Stimulated activated CD4-positive, alpha-beta T cell treated with anti-CD3 and anti-CD28 coated beads, Interleukin-15, amount 100 ng/mL, for 24 hours (primary cell): ENCODE measurements at regions not wholly inside any gene's neighbourhood (a gene's known extent, or its start where the extent isn't known, plus 50 kb on each side); places are given as distances from the start of the nearest gene placed in this dataset.
"Not testable (repeated sequence)": the region's sequence is repeated elsewhere in the genome, so short reads cannot be mapped to it uniquely, and the experiment has no call there.

Source experiments
- DNase-seq: peaks from one replicate; pipeline ENCODE4 v3.0.0-alpha.2; 2020

DNA sequence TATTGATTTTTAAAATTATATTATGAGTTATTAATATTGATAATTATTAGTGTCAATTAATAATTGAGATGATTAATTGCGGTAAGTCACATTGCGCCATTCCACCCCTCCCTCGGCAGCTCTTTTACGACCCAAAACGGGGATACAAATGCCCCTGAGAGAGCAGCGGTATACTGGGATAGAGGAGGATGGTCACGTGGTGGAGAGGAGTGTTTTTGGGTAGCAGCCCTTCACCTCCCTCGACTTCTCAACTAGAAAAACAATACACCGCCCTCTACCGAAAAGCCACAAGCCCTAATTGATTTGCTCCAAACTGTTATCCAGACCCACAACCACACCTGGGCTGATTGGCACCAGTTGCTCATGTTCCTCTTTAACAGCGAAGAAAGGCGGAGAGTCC is 71.0 kb downstream of the DAPL1 start:
- DNase-seq = not testable (repeated sequence)

DNA sequence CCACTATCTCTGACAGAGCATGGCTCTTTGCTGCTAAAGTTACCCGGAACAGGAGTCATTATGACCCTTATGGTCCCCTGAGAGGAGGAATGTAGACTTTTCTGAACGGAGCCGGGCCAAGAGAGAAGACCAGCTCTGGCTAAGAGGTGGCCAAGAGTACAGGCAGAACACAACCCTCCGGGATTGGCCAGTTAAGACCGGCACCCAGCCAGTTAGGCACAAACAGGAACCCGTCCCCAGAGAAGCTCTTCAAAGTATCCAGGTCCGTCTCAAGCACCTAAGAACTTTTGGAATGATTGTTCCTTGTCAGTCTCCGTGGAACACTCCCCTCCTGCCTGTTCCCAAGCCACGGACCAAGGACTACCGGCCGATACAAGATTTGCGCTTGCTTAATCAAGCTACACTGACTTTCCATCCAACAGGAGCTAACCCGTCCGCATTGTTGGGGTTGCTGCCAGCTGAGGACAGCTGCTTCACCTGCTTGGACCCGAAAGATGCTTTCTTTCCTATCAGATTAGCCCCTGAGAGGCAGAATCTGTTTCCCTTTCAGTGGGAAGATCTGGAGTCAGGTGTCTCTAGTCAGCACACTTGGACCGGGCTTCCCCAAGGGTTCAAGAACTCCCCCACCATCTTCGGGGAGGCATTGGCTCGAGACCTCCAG is 72.5 kb downstream of the DAPL1 start:
- DNase-seq = not testable (repeated sequence)

DNA sequence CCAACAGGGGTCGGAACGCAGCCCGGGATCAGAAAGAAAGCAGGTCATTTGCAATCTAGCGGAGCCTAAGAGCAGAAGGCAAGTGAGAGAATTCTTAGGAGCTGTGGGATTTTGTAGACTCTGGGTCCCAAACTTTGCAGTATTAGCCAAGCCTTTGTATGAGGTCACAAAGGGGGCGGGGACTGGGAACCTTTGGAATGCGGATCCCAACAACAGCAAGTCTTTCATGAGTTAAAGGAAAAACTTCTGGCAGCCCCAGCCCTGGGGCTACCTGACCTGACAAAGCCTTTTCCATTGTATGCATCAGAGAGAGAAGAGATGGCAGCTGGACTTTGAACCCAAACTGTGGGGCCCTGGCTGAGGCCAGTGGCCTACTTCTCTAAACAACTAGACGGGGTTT is 73.3 kb downstream of the DAPL1 start:
- not testable (repeated sequence) for DNase-seq

DNA sequence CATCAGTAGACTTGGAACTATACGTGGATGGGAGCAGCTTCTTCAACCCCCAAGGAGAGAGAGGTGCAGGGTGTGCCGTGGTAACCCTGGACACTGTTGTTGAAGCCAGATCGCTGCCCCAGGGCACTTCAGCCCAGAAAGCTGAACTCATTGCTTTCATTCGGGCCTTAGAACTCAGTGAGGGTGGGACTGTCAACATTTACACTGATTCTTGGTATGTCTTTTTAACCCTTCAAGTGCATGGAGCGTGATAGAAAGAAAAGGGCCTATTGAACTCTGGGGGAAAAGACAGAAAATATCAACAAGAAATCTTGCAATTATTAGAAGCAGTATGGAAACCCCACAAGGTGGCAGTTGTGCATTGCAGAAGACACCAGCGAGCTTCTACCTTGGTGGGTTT is 74.0 kb downstream of the DAPL1 start:
- not testable (repeated sequence) for DNase-seq

DNA sequence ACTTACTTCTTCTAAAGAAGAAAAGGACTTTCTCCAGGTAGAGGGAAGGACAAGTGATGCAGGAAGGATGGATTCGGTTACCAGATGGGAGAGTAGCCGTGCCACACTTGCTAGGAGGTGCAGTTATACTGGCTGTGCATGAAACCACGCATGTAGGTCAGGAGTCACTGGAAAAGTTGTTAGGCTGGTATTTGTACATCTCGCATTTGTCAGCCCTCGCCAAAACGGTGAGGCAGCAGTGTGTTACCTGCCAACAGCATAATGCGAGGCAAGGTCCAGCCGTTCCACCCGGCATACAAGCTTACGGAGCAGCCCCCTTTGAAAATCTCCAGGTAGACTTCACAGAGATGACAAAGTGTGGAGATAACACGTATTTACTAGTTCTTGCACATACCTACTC is 74.5 kb downstream of the DAPL1 start:
- not testable (repeated sequence) for DNase-seq

DNA sequence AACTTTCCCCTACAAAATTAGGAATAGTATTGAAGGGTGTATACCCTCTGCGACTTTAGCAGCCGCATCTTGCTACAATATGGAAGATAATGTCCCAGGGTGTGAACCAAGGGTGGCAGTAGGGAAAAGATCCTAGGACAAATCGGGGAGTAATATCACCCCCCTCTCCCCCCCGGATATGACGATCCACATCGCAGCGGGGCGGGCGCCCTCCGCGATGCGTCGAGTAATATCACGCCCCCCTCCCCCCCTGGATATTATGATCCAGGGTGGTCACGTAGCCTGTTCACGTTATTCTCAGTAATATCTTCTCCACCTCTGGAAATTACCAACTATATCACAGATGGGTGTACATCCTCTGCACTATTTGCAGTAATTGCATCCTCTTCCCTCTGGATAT is 82.9 kb downstream of the DAPL1 start:
- DNase-seq = no peak

DNA sequence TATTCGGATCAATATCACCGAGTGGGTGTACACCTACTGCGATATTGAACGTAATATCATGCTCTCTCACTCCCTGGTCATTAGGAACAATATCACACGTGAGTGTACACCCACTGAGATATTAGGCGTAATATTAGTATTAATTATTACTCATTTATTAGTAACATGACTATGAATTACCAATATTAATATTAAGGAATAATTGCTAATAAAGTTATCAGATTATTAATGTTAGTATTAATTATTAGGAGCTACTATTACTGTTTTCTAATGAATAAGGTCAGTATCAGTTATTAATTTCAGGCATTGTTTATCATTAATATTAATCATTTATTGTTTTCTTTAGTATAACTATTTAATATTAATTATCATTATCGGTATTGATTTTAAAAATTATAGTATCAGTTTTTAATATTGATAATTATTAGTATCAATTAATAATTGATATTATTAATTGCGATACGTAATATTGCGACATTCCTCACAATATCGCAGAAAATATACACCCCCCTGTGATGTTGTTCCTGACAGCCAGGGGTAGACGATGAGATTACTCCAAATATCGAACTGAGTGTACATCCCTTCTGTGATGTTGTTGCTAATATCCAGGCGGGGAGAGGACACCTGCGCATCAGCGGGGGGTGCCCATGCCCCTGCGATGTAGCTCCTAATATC is 84.2 kb downstream of the DAPL1 start:
- DNase-seq = no peak

DNA sequence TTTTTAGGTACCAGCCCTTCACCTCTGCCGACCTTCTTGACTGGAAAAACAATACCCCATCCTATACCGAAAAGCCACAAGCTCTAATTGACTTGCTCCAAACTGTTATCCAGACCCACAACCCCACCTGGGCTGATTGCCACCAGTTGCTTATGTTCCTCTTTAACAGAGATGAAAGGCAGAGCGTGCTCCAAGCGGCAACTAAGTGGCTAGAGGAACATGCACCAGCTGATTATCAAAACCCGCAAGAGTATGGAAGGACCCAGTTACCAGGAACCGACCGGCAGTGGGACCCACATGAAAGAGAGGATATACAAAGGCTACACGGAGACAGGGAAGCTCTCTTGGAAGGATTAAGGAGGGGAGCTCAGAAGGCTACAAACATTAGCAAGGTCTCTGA is 86.1 kb upstream of the TANC1 start:
- no peak for DNase-seq

DNA sequence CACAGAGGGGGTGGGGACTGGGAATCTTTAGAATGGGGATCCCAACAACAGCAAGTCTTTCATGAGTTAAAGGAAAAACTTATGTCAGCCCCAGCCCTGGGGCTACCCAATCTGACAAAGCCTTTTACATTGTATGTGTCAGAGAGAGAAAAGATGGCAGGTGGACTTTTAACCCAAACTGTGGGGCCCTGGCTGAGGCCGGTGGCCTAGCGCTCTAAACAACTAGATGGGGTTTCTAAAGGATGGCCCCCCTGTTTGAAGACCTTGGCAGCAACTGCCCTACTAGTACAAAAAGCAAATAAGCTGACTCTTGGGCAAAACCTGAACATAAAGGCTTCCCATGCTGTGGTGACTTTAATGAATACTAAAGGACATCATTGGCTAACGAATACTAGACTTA is 83.9 kb upstream of the TANC1 start:
- not testable (repeated sequence) for DNase-seq

DNA sequence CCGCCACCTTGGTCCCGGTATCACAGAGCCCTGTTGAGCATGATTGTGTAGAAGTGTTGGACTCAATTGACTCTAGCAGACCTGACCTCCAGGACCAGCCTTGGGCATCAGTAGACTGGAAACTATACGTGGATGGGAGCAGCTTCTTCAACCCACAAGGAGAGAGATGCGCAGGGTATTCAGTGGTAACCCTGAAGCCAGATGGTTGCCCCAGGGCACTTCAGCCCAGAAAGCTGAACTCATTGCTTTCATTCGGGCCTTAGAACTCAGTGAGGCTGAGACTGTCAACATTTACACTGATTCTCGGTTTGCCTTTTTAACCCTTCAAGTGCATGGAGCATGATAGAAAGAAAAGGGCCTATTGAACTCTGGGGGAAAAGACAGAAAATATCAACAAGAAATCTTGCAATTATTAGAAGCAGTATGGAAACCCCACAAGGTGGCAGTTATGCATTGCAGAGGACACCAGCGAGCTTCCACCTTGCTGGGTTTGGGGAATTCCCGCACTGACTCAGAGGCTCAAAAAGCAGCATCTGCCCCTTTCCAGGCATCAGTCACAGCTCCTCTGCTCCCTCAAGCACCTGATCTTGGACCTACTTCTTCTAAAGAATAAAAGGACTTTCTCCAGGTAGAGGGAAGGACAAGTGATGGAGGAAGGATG is 83.3 kb upstream of the TANC1 start:
- peak; percentile 64 for DNase-seq

DNA sequence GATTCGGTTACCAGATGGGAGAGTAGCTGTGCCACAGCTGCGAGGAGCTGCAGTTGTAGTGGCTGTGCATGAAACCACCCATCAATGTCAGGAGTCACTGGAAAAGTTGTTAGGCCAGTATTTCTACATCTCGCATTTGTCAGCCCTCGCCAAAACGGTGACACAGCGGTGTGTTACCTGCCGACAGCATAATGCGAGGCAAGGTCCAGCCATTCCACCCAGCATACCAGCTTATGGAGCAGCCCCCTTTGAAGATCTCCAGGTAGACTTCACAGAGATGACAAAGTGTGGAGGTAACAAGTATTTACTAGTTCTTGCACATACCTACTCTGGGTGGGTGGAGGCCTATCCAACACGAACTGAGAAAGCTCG is 82.8 kb upstream of the TANC1 start:
- not testable (repeated sequence) for DNase-seq

DNA sequence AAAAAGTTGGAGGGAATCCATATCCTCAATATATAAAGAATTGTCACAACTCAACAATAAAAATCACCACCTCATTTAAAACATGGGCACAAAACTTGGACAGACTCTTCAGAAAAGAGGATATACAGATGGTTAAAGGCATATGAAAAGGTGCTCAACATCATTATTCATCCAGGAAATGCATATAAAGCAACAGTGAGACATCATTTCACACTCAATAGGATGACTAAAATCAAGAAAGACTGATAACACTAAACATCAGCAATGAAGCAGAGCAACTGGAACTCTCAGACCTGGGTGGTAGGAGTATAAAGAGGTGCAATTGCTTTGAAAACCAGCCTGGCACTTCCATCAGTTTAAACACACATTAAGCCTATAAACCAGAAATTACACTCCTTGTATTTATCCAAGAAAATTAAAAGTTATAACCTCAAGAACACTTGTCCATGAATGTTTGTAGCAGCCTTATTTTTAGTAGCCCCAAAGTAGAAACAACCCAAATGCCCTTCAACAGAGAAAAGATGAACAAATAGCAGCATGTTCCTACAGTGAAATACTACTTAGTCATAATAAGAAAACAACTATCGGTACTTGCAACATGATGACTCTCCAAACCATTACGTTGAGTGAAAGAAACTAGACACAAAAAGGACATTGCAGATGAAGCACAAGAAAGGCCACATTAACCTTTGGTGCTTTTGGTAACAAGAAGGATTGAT is 79.1 kb upstream of the TANC1 start:
- no peak for DNase-seq

DNA sequence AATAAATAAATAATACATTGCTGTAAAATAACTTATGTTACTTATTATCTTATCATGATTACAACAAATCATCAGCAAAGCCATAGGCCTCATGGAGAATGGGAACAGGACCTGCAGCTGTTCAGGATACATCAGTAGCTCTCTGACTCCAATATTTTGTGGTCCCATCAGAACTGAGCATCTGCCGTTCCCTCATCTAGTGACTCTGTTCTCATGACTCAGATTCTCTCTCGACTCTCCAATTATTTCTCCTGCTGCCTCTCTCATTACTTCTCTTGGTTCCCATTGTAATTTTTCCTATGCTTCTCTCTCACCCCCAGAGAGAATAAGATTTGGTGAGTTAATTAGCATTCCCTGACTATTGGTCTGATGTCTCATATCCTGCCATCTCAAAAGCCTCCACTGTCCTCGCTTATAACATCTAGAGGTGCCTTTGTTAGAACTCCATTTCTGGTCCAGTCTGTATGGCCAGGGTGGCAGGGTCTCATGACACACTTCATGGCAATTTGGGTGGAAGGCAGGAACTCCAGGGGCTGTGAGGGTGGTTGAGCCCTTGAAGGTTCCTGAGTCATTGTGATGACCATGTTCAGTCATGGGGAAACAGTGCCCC is 78.0 kb upstream of the TANC1 start:
- no peak for DNase-seq

DNA sequence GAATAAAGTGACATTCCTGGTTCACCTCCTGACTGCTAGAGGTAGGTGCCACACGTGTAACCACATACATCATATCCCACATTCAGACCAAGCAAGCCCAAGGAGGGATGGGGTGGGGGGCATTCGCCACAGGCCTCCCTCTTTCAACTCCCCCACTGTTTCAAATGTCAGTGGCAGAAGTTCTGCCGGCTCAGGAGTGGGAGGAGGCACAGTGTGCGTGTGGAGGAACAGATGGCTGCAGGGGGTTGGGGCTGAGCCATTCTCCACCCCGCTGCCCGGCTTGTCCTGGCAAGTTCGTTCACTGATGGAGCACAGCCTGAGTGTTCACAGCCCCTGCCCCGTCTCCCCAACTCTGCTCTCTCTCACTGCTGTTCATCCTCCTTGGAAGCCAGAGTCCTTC is 75.4 kb upstream of the TANC1 start:
- no peak for DNase-seq

DNA sequence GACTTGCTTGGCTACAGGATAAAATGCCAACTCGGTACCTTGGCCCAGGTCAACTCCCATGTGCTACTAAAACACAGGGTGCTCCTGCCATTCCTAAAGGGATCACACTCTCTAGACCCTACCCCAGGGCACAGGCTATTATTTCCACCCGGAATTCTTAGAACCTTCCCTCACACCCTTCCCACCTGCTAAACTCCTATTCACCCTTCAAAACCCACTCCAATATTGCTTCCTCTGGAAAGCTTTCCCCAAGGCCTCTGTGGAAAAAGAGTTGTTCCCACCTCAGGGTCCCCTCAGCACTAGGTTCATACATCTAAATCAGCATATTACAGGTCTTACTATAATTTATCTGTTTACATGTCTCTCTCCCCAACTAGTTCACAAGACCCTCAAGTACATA is 75.0 kb upstream of the TANC1 start:
- DNase-seq = no peak

DNA sequence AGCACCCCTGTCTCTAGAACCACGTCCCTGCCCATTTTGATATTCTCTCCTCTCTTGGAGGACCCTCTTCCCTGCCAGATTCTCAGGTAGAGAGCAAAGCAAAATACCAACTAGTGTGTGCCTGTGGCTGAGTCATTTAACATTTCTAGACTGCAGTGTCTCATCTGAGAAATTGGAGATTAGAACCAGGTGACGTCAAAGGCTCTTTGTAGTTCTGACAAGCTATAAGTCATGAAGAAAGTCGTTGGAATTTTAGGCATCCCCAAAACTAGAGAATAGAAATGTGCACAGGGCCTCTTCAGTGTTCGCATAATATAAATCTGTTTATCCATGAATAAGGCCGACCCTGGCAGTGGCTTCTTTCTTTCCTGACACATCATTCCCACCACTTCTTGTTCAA is 74.4 kb upstream of the TANC1 start:
- DNase-seq = no peak

DNA sequence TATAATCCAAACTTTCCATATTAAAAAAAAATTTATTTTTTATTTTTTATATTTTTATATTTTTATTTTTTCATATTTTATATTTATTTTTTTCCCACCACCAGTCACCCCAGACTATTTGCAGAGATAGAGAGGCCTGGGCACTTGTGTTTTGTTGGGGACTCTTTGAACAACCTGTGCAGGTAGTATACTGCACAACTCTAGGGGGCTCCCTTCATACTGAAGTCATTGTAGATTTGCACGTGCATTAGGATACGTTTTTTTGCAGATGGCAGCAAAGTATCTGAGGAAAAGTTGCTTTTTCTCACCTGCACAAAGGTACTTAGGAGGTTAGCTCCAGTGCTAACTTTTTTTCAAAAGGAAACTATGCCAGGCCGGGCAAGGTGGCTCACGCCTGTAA is 73.9 kb upstream of the TANC1 start:
- no peak for DNase-seq

DNA sequence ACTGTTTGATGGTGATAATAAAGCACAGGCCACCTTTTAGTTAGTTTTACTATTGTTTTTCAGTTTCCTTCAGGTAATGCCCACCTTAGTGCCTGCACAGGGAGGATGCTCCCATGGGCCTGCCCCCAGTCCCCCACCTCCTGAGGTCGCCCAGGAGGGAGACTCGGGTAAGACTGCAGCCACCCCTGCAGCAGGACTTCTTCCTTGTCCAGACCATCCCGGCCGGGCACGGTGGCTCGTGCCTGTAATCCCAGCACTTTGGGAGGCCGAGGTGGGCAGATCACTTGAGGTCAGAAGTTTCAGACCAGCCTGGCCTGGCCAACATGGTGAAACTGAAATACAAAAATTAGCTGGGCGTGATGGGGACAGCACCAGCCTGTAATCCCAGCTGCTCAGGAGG is 68.1 kb upstream of the TANC1 start:
- DNase-seq = no peak

DNA sequence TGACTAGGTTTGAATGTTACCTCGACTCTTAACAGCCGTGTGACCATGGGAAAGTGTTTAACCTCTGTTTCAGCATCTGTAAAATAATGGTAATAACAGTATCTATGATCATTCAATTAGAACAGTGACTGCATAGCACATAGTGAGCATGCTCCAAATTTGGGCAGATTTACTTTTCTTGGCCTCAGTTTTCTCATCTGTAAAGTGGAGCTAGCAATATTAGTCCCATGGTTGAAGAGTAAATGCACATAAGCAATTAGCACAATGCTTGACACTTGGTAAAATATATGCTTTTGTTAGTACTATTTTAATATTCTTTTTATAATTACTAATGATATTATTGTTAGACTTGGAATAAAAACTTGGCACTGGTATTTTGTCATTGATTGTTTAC is 66.4 kb upstream of the TANC1 start:
- no peak for DNase-seq

DNA sequence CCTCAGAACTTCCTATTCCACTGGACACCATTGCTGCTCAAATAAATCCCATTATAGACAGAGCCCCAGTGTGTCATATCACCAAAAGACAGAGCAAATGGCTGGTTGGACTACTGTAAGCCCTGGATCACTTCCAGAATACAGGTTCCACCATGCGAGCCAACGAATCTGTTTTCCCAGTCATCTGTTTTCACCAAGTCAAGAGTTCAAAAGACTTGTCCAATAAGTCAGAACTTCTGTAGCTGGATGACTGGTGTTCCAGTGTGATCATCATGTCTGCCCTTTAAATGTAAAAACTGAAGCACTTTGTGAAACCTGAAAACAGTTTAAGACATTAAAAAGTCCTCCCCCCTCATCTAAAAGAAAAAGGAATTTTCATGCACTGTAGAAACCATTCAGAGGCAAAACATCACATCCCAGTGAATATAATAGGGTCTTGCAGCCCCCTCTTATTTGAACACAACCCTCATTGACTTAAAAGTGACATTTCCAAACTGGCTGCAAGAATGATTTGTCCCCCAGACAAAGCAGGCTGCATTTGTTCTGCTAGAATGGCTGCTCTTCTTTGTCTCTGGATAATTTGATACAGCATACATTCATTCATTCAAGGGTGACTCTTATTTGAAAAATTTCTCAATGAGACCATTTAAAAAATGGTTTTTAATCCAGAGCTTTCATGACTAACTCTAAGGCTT is 64.6 kb upstream of the TANC1 start:
- no peak for DNase-seq

DNA sequence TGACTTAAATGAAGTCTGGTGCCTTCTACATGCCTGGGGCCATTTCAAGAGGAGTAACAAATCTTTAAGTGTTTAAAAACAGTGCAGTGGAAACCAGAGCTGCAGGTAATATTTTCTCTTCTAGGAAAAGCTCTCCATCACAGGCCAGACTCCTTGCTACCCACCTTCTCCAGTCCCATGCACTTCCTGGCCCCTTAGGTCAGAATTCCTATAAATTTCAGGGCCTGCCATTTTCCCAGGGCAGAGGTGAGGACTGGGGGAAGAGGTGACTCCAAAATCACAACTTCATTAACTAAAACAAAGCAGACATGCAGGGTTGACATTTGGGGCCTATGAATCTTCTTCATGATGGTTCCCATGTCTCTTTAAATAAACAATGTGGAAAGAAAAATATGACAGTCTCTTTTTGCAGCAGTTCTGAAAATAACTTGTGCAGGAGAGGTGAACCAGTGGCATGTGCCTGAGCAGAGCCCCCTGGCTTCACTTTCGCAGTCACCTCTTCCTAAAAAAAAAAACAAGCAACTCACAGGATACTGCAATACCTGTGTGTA is 63.7 kb upstream of the TANC1 start:
- DNase-seq = no peak

DNA sequence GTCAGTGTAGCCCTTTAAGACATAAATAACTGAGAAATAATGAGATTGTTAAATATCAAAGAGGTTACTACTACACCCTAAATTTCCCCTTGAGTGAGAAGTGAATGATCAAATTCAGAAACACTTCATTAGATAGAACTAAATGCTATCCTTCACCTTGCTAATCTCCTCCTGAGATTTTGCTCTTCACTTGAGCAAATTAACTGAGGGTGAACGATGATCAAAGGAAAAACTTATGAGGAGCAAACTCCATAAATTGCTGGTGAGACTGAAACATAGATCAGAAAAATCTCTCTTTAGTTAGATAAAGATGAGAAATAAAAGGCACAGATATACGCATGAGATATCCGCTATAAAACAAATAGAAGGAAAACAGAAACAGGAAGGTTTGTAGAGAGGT is 63.1 kb upstream of the TANC1 start:
- DNase-seq = no peak
